Stimulated activated naive CD4-positive, alpha-beta T cell treated with Interleukin-2 at 50 U/mL for 16 hours (primary cell): ENCODE measurements at regions not wholly inside any gene's neighbourhood (a gene's known extent, or its start where the extent isn't known, plus 50 kb on each side); places are given as distances from the start of the nearest gene placed in this dataset.

Experiments used
- DNase-seq: peaks from one replicate; lab custom pipeline; 2025; lab: John Stamatoyannopoulos, UW

- no peak for DNase-seq
Measured at GRCh38 chr7:34275624-34276023, 370.3 kb downstream of the BMPER start.

DNA sequence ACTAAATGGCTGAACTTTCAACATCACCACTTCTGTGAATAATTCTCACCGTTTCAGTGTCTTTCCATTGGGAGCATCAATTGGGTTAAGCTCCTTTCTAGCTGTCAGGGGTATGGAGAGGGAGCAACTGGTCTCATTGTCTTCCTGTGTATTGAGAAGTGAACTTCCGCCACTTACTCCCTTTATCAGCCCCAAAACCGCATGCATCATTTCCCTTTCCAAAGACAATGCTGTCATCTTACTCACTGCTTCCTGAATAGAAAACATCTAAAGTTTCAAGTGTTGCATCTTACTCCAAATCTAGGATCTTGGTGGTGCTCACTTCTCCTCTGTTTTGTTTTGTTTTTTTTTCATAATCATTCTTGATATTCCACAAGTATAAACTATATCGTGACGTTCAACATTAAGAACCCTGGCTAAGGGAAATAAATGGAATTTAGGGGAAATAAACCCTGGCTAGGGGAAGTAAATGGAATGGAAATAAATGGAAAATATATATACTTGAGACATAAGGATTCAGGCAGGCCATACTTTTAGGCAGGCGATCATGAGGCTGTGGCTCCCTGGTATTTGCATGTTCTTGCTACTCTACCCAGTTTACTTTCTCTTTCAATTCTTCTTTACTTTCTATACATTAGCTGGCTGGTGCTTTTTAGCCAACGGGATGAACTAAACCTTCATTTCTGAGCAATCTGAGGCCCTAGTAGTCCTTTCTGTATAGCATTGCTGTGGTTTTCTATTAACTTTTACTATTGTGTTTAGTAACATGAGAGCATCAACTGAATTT, 371.9 kb downstream of the BMPER start:
- DNase-seq = no peak

GRCh38 chr7:34277803-34278199, 372.5 kb downstream of the BMPER start:
- no peak for DNase-seq

DNA sequence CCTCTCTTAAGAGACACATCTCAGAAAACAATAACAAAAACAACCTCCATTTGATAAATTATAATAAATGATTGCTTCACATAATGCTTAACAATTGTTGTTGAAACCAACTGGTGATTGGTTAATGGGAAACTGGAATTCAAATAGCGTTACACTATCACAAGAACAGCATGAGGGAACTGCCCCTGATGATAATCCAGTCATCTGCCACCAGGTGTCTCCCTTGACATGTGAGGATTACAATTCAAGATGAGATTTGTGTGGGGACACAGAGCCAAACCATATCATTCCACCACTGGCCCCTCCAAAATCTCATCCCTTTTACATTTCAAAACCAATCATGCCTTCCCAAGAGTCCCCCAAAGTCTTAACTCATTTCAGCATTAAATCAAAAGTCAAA, 375.9 kb downstream of the BMPER start:
- DNase-seq = no peak

- no peak for DNase-seq
Measured at GRCh38 chr7:34282271-34282670, 375.7 kb upstream of the NPSR1 start.

- DNase-seq = no peak
Measured at GRCh38 chr7:34296663-34297062, 361.4 kb upstream of the NPSR1 start.

DNA sequence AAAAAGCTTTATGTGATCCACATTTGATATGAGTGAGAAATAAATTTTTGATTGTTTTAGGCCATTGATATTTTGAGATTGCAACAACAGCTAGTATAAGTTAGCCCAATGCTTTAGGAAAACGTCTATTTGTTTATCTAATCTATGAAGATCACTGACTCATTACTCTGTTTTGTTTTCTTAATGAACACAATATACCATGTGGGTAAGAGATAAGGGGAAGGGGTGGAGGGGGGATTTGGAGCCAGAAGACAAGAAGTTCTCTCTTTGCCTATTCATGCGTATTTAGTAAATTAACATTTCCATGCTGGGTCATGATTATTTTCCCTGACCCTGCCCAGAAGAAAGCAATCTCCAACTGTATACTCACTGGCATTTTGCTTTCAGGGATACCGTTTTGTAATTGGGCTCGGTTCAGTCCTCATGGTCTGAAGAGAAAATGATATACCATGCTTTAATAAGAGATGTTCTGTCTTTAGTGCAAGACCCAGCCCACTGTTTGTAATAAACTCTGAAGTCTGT, 359.5 kb upstream of the NPSR1 start:
- no peak for DNase-seq

- DNase-seq = no peak
Measured at GRCh38 chr7:34299066-34299465, 359.0 kb upstream of the NPSR1 start.

DNA sequence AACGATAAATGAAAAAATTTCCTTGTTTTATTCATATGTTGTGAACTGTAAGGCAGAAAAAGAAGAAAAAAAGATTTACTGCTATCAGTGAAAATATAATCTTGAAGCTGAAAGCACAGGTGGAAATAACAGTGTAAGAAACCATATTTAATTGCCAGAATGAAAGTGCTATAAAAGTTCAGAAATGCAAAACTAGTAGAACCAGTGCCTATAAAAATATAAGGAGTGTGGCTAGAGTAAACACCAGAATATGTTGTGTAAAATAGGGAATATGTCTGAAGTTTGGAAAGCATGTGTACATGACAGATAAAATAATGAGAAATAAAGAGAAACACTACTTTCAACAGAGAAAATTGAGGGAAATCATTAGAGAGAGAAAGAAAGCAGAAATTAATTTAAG, 350.5 kb upstream of the NPSR1 start:
- DNase-seq = no peak

GRCh38 chr7:34308595-34308994, 349.4 kb upstream of the NPSR1 start:
- DNase-seq = no peak

DNA sequence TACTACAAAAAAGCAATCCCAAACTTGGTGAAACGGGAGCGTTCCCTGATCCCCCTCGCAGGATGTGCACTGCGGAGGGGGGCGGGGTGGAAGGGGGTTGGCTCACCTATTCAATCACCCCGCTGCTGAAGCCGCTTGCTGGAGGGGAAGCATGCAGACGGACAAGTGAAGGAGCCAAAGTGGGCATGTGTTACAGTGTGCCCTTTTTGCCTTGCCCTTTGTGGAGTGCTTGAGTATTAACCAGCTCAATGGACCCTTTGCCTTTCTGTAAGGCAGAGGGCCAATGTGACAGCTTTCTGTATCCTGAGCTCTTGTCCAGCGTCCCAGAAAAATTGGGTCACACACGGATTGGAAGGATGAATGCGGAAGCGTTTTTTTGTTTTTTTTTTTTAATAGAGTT, 348.9 kb upstream of the NPSR1 start:
- no peak for DNase-seq

GRCh38 chr7:34309584-34309983, 348.4 kb upstream of the NPSR1 start:
- DNase-seq = no peak

- no peak for DNase-seq
Measured at GRCh38 chr7:34311591-34311990, 346.4 kb upstream of the NPSR1 start.

- no peak for DNase-seq
Measured at GRCh38 chr7:34312624-34313023, 345.4 kb upstream of the NPSR1 start.

- DNase-seq = no peak
Measured at GRCh38 chr7:34313289-34313688, 344.7 kb upstream of the NPSR1 start.

- no peak for DNase-seq
Measured at GRCh38 chr7:34315032-34315431, 343.0 kb upstream of the NPSR1 start.

DNA sequence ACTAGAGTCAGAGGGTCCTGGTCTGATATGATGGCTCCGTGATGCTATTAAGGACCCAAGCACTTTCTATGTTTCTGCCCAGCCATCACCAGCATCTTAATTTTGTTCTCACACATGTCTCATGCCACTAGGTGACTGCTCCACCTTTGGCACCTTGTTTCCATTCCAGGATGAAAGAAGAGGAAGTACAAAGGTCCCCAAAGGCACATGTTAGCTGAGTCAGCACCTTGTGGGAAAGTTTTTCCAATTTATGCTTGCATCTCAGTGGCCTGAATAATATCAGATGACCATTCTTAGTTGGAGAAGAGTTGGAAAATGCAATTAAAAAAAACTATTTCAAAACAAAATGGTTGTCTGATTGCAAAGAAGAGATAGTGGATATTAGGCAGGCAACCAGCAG, 341.0 kb upstream of the NPSR1 start:
- no peak for DNase-seq

- DNase-seq = no peak
Measured at GRCh38 chr7:34320412-34320811, 337.6 kb upstream of the NPSR1 start.

- DNase-seq = peak; percentile 3
Measured at GRCh38 chr7:34320926-34321661, 336.9 kb upstream of the NPSR1 start.

- DNase-seq = no peak
Measured at GRCh38 chr7:34322841-34323240, 335.2 kb upstream of the NPSR1 start.

DNA sequence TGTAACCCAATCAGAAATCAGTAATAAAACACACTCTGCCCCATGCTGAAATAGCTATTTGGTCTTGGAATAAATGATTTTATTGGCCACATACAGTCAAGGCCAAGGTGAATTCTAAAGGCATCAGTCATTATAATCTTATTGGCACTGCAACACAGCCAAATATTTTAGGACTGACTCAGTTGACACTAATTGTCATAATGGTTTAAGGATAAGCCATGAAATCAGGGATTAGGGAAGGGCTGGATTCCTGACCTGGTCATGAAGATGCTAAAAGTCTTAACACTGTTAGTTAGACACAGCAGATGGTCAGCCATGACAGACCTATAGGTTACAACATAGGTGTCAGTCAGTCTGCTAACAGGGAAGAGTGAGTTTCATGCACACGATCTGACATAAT, 330.3 kb upstream of the NPSR1 start:
- DNase-seq = no peak

- no peak for DNase-seq
Measured at GRCh38 chr7:34330308-34330707, 327.7 kb upstream of the NPSR1 start.

DNA sequence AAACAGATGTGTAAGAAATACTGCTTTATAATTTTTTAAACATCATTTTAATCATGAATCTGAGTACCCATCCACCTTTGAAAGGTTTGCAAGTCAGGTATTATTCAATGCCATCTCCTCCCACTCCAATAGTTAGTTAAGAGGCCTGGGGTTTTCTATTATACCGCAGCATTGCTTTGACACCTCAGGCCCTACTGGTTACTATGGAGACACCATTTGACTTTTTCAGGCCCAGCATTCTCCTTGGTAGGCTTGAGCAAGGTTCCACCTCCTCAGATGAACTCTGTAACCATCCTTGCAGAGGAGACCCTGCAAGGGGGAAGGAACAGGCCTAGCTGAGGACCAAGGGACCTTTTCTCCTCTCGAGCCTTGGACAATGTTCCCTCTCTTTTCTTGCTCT, 326.9 kb upstream of the NPSR1 start:
- no peak for DNase-seq
